ENCODE measurements at regions not wholly inside any gene's neighbourhood (a gene's known extent, or its start where the extent isn't known, plus 50 kb on each side); places are given as distances from the start of the nearest gene placed in this dataset.

GRCh38 chr2:41917587-41917986 lies 130.2 kb upstream of the PKDCC start:
- TF ChIP-seq CTCF (conservative IDR thresholded peaks at IDR 0.05; ENCODE audit: low read depth, low read length), result no peak
- no peak overlapping the region for H3K4me3 ChIP-seq (ENCODE audit: low read depth, low read length)
- no peak for DNase-seq (ENCODE audit: low read depth)

- no peak for DNase-seq (ENCODE audit: low read depth)
- TF ChIP-seq CTCF (conservative IDR thresholded peaks at IDR 0.05; ENCODE audit: low read depth, low read length), result no peak
- no peak overlapping the region for H3K4me3 ChIP-seq (ENCODE audit: low read depth, low read length)
Observed at GRCh38 chr2:41919135-41919534, 128.7 kb upstream of the PKDCC start.

- no peak for TF ChIP-seq CTCF (conservative IDR thresholded peaks at IDR 0.05; ENCODE audit: low read depth, low read length)
- no peak for DNase-seq (ENCODE audit: low read depth)
Observed at GRCh38 chr2:41920181-41920580, 127.6 kb upstream of the PKDCC start.

GRCh38 chr2:41920812-41921211 lies 127.0 kb upstream of the PKDCC start:
- H3K4me3 ChIP-seq (ENCODE audit: low read depth, low read length), result no peak overlapping the region
- no peak for DNase-seq (ENCODE audit: low read depth)
- no peak for TF ChIP-seq CTCF (conservative IDR thresholded peaks at IDR 0.05; ENCODE audit: low read depth, low read length)

More at GRCh38 chr2:41920181-41920580, 127.6 kb upstream of the PKDCC start:
- H3K4me3 ChIP-seq (ENCODE audit: low read depth, low read length), result no peak overlapping the region

- peak; percentile 71 for DNase-seq (ENCODE audit: low read depth)
- H3K4me3 ChIP-seq (ENCODE audit: low read depth, low read length), result no peak overlapping the region
Observed at GRCh38 chr2:41922177-41922576, 125.6 kb upstream of the PKDCC start.

GRCh38 chr2:41923156-41923786 lies 124.5 kb upstream of the PKDCC start:
- DNase-seq (ENCODE audit: low read depth), result no peak
- no peak for TF ChIP-seq CTCF (conservative IDR thresholded peaks at IDR 0.05; ENCODE audit: low read depth, low read length)
- no peak overlapping the region for H3K4me3 ChIP-seq (ENCODE audit: low read depth, low read length)

More at GRCh38 chr2:41922177-41922576, 125.6 kb upstream of the PKDCC start:
- TF ChIP-seq CTCF (conservative IDR thresholded peaks at IDR 0.05; ENCODE audit: low read depth, low read length), result no peak

GRCh38 chr2:41924024-41924423 lies 123.8 kb upstream of the PKDCC start:
- no peak overlapping the region for H3K4me3 ChIP-seq (ENCODE audit: low read depth, low read length)
- no peak for TF ChIP-seq CTCF (conservative IDR thresholded peaks at IDR 0.05; ENCODE audit: low read depth, low read length)

More at GRCh38 chr2:41924024-41924423, 123.8 kb upstream of the PKDCC start:
- DNase-seq (ENCODE audit: low read depth), result no peak
